Neural cell (in vitro differentiated cells): ENCODE measurements at regions not wholly inside any gene's neighbourhood (a gene's known extent, or its start where the extent isn't known, plus 50 kb on each side); places are given as distances from the start of the nearest gene placed in this dataset.

Experiments
- EP300 ChIP-seq: fragments of 450-650 bp; conservative IDR thresholded peaks from 2 replicates; pipeline ENCODE4 v1.6.1; 2014; ENCODE audit warnings: antibody characterized with exemption, mild to moderate bottlenecking, moderate library complexity; ENCODE audit not compliant: poor library complexity, severe bottlenecking
- EZH2 ChIP-seq: fragments of 200-600, 300-800 bp; shearing (Covaris generic), sonication (generic); IDR thresholded peaks from 2 replicates; pipeline ENCODE4 v1.6.1; 2014; ENCODE audit warnings: antibody characterized with exemption, low read length, borderline replicate concordance, mild to moderate bottlenecking; ENCODE audit not compliant: insufficient read depth, poor library complexity, severe bottlenecking
- MXI1 ChIP-seq: fragments of 450-650 bp; conservative IDR thresholded peaks from 2 replicates; pipeline ENCODE4 v1.6.1; 2014; ENCODE audit warnings: antibody characterized with exemption, mild to moderate bottlenecking; ENCODE audit not compliant: poor library complexity, severe bottlenecking
- POLR2AphosphoS5 ChIP-seq: IDR thresholded peaks from 2 replicates; pipeline ENCODE4 v1.6.1; 2012
- SMC3 ChIP-seq: fragments of 450-650 bp; conservative IDR thresholded peaks from 2 replicates; pipeline ENCODE4 v1.6.1; 2014; ENCODE audit warnings: antibody characterized with exemption, mild to moderate bottlenecking, moderate library complexity; ENCODE audit not compliant: poor library complexity
- TAF1 ChIP-seq: IDR thresholded peaks from 2 replicates; pipeline ENCODE4 v1.6.1; 2012; ENCODE audit warnings: low read depth
- TF ChIP-seq, protein P1 (sequence below): fragments of 450-650 bp; IDR thresholded peaks from 2 replicates; pipeline ENCODE4 v1.5.1; 2014; ENCODE audit warnings: antibody characterized with exemption, mild to moderate bottlenecking, moderate library complexity; ENCODE audit not compliant: poor library complexity, severe bottlenecking
- TF ChIP-seq, protein P2 (sequence below): IDR thresholded peaks from 2 replicates; pipeline ENCODE4 v1.6.1; 2012; ENCODE audit warnings: borderline replicate concordance

DNA sequence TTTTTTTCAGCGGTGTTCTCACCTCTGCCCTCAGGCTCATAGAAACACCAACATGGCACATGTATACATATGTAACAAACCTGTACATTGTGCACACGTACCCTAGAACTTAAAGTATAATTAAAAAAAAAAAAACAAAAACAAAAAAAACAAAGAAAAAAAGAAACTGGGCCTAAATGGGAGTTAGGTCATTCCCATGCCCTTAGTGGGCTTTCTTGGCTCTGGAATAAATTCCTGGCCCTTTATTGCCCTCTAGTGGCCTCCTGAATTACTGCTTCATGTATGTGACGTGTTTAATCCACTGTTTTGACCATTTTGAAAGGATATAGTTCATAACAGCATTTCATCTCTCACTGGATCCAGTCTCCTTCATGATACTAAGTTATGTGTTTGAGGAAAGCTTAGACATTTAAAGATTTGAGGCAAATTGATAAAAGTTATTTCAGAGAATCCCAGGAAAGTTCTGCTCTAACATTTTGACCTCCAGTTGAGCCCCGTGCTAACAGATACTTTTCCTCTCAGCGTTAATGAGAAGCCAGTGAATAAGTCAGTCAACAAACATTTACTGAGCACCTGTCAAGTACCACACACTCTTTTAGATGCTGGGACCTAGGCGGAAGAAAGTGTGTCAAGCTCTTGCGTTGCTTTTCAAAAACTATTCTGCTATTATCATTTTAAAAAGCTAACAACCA, 54.7 kb upstream of the SYPL1 start:
- TF ChIP-seq, protein P1, sequence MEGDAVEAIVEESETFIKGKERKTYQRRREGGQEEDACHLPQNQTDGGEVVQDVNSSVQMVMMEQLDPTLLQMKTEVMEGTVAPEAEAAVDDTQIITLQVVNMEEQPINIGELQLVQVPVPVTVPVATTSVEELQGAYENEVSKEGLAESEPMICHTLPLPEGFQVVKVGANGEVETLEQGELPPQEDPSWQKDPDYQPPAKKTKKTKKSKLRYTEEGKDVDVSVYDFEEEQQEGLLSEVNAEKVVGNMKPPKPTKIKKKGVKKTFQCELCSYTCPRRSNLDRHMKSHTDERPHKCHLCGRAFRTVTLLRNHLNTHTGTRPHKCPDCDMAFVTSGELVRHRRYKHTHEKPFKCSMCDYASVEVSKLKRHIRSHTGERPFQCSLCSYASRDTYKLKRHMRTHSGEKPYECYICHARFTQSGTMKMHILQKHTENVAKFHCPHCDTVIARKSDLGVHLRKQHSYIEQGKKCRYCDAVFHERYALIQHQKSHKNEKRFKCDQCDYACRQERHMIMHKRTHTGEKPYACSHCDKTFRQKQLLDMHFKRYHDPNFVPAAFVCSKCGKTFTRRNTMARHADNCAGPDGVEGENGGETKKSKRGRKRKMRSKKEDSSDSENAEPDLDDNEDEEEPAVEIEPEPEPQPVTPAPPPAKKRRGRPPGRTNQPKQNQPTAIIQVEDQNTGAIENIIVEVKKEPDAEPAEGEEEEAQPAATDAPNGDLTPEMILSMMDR: peak; percentile 85
- TF ChIP-seq EZH2 (no peak), EP300 (no peak), POLR2AphosphoS5 (no peak), TAF1 (no peak), MXI1 (no peak), SMC3 (peak; percentile 75)
- TF ChIP-seq, protein P2, sequence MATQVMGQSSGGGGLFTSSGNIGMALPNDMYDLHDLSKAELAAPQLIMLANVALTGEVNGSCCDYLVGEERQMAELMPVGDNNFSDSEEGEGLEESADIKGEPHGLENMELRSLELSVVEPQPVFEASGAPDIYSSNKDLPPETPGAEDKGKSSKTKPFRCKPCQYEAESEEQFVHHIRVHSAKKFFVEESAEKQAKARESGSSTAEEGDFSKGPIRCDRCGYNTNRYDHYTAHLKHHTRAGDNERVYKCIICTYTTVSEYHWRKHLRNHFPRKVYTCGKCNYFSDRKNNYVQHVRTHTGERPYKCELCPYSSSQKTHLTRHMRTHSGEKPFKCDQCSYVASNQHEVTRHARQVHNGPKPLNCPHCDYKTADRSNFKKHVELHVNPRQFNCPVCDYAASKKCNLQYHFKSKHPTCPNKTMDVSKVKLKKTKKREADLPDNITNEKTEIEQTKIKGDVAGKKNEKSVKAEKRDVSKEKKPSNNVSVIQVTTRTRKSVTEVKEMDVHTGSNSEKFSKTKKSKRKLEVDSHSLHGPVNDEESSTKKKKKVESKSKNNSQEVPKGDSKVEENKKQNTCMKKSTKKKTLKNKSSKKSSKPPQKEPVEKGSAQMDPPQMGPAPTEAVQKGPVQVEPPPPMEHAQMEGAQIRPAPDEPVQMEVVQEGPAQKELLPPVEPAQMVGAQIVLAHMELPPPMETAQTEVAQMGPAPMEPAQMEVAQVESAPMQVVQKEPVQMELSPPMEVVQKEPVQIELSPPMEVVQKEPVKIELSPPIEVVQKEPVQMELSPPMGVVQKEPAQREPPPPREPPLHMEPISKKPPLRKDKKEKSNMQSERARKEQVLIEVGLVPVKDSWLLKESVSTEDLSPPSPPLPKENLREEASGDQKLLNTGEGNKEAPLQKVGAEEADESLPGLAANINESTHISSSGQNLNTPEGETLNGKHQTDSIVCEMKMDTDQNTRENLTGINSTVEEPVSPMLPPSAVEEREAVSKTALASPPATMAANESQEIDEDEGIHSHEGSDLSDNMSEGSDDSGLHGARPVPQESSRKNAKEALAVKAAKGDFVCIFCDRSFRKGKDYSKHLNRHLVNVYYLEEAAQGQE: no peak
